Hepatocyte (in vitro differentiated cells): ENCODE measurements at regions not wholly inside any gene's neighbourhood (a gene's known extent, or its start where the extent isn't known, plus 50 kb on each side); places are given as distances from the start of the nearest gene placed in this dataset.

Source experiments
- CTCF ChIP-seq: fragments of 200-600 bp; sonication (generic); IDR thresholded peaks from 2 replicates; pipeline ENCODE4 v1.5.1; 2016; ENCODE audit warnings: antibody characterized with exemption, mild to moderate bottlenecking; ENCODE audit not compliant: poor library complexity
- EZH2 ChIP-seq: fragments of 200-600 bp; sonication (generic); IDR thresholded peaks from 2 replicates; pipeline ENCODE4 v1.6.1; 2016; ENCODE audit warnings: antibody characterized with exemption, mild to moderate bottlenecking, borderline replicate concordance
- EZH2phosphoT487 ChIP-seq: fragments of 200-600 bp; sonication (generic); IDR thresholded peaks from one replicate; pipeline ENCODE4 v1.6.1; 2018; ENCODE audit warnings: antibody characterized with exemption, mild to moderate bottlenecking, low read depth, moderate library complexity; ENCODE audit not compliant: unreplicated experiment, severe bottlenecking

GRCh38 chr4:67375291-67375690, 170.0 kb downstream of the CENPC start:
- TF ChIP-seq CTCF (no peak), EZH2 (no peak), EZH2phosphoT487 (no peak)
